H9 (cell line): ENCODE measurements at regions not wholly inside any gene's neighbourhood (a gene's known extent, or its start where the extent isn't known, plus 50 kb on each side); places are given as distances from the start of the nearest gene placed in this dataset.

Experiments used
- DNase-seq: peaks from one replicate; pipeline ENCODE4 v3.0.0-alpha.2; 2017
- H2AFZ ChIP-seq: one replicate; pipeline ENCODE4 v1.6.1; 2013; ENCODE audit warnings: mild to moderate bottlenecking, low read length, control low read depth, moderate library complexity
- H2AK5ac ChIP-seq: 2 replicates; pipeline ENCODE4 v1.6.1; 2013; ENCODE audit warnings: low read length, control low read depth, mixed read lengths; ENCODE audit not compliant: insufficient read length
- H2BK120ac ChIP-seq: one replicate; pipeline ENCODE4 v1.6.1; 2013; ENCODE audit warnings: low read depth, mild to moderate bottlenecking, low read length, control low read depth, inconsistent platforms; ENCODE audit not compliant: poor library complexity, severe bottlenecking
- H2BK12ac ChIP-seq: 2 replicates; pipeline ENCODE4 v1.6.1; 2013; ENCODE audit warnings: low read length, control low read depth, mixed read lengths, low read depth; ENCODE audit not compliant: insufficient read length
- H2BK15ac ChIP-seq: 2 replicates; pipeline ENCODE4 v1.6.1; 2013; ENCODE audit warnings: low read depth, low read length, control low read depth
- H2BK20ac ChIP-seq: one replicate; pipeline ENCODE4 v1.6.1; 2013; ENCODE audit warnings: low read depth, mild to moderate bottlenecking, low read length, control low read depth, inconsistent platforms; ENCODE audit not compliant: poor library complexity, severe bottlenecking
- H2BK5ac ChIP-seq: 2 replicates; pipeline ENCODE4 v1.6.1; 2013; ENCODE audit warnings: low read length, control low read depth, mixed read lengths; ENCODE audit not compliant: insufficient read length
- H3K14ac ChIP-seq: 2 replicates; pipeline ENCODE4 v1.6.1; 2013; ENCODE audit warnings: low read length, control low read depth; ENCODE audit not compliant: insufficient read depth
- H3K18ac ChIP-seq: 2 replicates; pipeline ENCODE4 v1.6.1; 2013; ENCODE audit warnings: low read depth, mild to moderate bottlenecking, mixed read lengths, low read length, control low read depth; ENCODE audit not compliant: insufficient read length
- H3K23ac ChIP-seq: 2 replicates; pipeline ENCODE4 v1.6.1; 2013; ENCODE audit warnings: low read length, control low read depth, mixed read lengths, low read depth; ENCODE audit not compliant: insufficient read length
- H3K23me2 ChIP-seq: 2 replicates; pipeline ENCODE4 v1.6.1; 2013; ENCODE audit warnings: low read depth, mild to moderate bottlenecking, mixed read lengths, low read length, control low read depth; ENCODE audit not compliant: insufficient read length, poor library complexity, severe bottlenecking
- H3K27ac ChIP-seq: 2 replicates; pipeline ENCODE4 v1.5.1; 2013; ENCODE audit warnings: low read length, control low read depth, mixed read lengths, low read depth; ENCODE audit not compliant: insufficient read length
- H3K27me3 ChIP-seq: 2 replicates; pipeline ENCODE4 v1.6.1; 2013; ENCODE audit warnings: low read length, control low read depth, inconsistent platforms; ENCODE audit not compliant: insufficient read depth
- H3K4ac ChIP-seq: 2 replicates; pipeline ENCODE4 v1.6.1; 2013; ENCODE audit warnings: low read depth, mild to moderate bottlenecking, control low read depth, inconsistent platforms, low read length, moderate library complexity
- H3K4me1 ChIP-seq: 2 replicates; pipeline ENCODE4 v1.6.1; 2013; ENCODE audit warnings: low read length, control low read depth, inconsistent platforms; ENCODE audit not compliant: insufficient read depth
- H3K4me2 ChIP-seq: 2 replicates; pipeline ENCODE4 v1.6.1; 2013; ENCODE audit warnings: low read length, control low read depth, mixed read lengths; ENCODE audit not compliant: insufficient read length, insufficient read depth
- H3K56ac ChIP-seq: 2 replicates; pipeline ENCODE4 v1.6.1; 2013; ENCODE audit warnings: low read depth, mild to moderate bottlenecking, mixed read lengths, low read length, control low read depth; ENCODE audit not compliant: insufficient read length
- H3K79me1 ChIP-seq: 2 replicates; pipeline ENCODE4 v1.6.1; 2013; ENCODE audit warnings: low read depth, mild to moderate bottlenecking, moderate library complexity, low read length, control low read depth, inconsistent platforms; ENCODE audit not compliant: insufficient read depth, poor library complexity, severe bottlenecking
- H3K79me2 ChIP-seq: 2 replicates; pipeline ENCODE4 v1.6.1; 2013; ENCODE audit warnings: low read length, control low read depth, inconsistent platforms; ENCODE audit not compliant: insufficient read depth
- H3K9ac ChIP-seq: 2 replicates; pipeline ENCODE4 v1.6.1; 2013; ENCODE audit warnings: low read length, control low read depth, mixed read lengths; ENCODE audit not compliant: insufficient read length; ENCODE audit errors: extremely low read depth
- H3K9me3 ChIP-seq: one replicate; pipeline ENCODE4 v1.6.1; 2013; ENCODE audit warnings: low read depth, low read length, inconsistent platforms; ENCODE audit not compliant: control insufficient read depth
- H3T11ph ChIP-seq: one replicate; pipeline ENCODE4 v1.6.1; 2013; ENCODE audit warnings: mild to moderate bottlenecking, low read length, control low read depth, inconsistent platforms
- H4K20me1 ChIP-seq: one replicate; pipeline ENCODE4 v1.6.1; 2013; ENCODE audit not compliant: control insufficient read depth, insufficient read length, insufficient read depth
- H4K5ac ChIP-seq: 2 replicates; pipeline ENCODE4 v1.6.1; 2013; ENCODE audit warnings: low read depth, mild to moderate bottlenecking, mixed read lengths, low read length, control low read depth; ENCODE audit not compliant: insufficient read length
- H4K8ac ChIP-seq: replicated peaks from 2 replicates; pipeline ENCODE4 v1.6.1; 2013; ENCODE audit warnings: low read length, control low read depth, mixed read lengths, low read depth; ENCODE audit not compliant: insufficient read length
- H4K91ac ChIP-seq: 2 replicates; pipeline ENCODE4 v1.6.1; 2013; ENCODE audit warnings: low read depth, mild to moderate bottlenecking, moderate library complexity, mixed read lengths, low read length, control low read depth; ENCODE audit not compliant: insufficient read length
- H3K27ac Mint-ChIP-seq, 3 experiments: 2 replicates in 2 of 3; 3 replicates in 1 of 3; pipeline ENCODE4 v1.8.0; 2020 to 2021; ENCODE audit warnings: mixed read lengths in 3 of 3, mild to moderate bottlenecking in 1 of 3, moderate library complexity in 1 of 3
- H3K27me3 Mint-ChIP-seq: 2 replicates; pipeline ENCODE4 v1.8.0; 2021; ENCODE audit warnings: low read depth, mild to moderate bottlenecking, moderate library complexity, mixed read lengths
- H3K36me3 Mint-ChIP-seq, 3 experiments: 2 replicates in 2 of 3; 3 replicates in 1 of 3; pipeline ENCODE4 v1.8.0; 2020 to 2021; ENCODE audit warnings: low read depth in 3 of 3, mixed read lengths in 3 of 3; ENCODE audit not compliant: insufficient read depth in 1 of 3
- H3K4me1 Mint-ChIP-seq, 2 experiments: 2 replicates each; pipeline ENCODE4 v1.8.0; 2020; ENCODE audit warnings: mixed read lengths in 2 of 2
- H3K4me3 Mint-ChIP-seq, 2 experiments: 2 replicates in 1 of 2; 3 replicates in 1 of 2; pipeline ENCODE4 v1.8.0; 2020 to 2021; ENCODE audit warnings: mild to moderate bottlenecking in 2 of 2, mixed read lengths in 2 of 2, moderate library complexity in 1 of 2
- H3K9me3 Mint-ChIP-seq, 2 experiments: 2 replicates in 1 of 2; 3 replicates in 1 of 2; pipeline ENCODE4 v1.8.0; 2020; ENCODE audit warnings: mild to moderate bottlenecking in 2 of 2, mixed read lengths in 2 of 2, moderate library complexity in 1 of 2
- CTCF ChIP-seq: fragments of 200-600 bp; sonication (generic); conservative IDR thresholded peaks from 3 replicates; pipeline ENCODE4 v1.8.0; 2021; ENCODE audit warnings: antibody characterized with exemption, mild to moderate bottlenecking
- WGBS: extraction: QIAGEN DNeasy Blood & Tissue Kit; methylation state at CpG from one replicate; pipeline ENCODE4 v1.1.7; 2013; ENCODE audit warnings: missing lambda C conversion rate, low lambda C conversion rate, mixed read lengths; ENCODE audit not compliant: insufficient read length; ENCODE audit errors: extremely low coverage; 5-methylcytosine and 5-hydroxymethylcytosine counted together

DNA sequence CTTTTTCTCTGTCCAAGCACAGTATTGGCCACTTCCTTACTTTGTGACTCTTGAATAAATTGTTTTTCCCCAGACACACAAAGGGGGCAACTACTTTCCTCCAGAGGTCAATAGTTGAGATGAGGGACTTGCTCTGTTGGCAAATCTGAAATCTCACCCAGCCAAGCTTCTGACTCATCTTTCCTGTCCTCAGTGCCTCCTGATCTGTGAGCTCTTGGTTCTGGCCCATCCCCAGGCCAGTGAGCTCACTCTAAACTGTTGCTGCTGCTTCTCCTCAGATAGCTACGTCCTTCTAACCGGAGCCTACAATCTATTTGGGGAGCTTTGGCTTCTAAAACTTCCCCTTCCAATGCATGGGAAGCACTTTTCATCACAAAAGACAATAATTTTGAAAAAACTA is 50.0 kb upstream of the NMD3 start:
- no peaks in the 10 kb centered on the region for H3K36me3 Mint-ChIP-seq
- no peaks in the 10 kb centered on the region for H3K27me3 Mint-ChIP-seq
- H3K18ac ChIP-seq = no peak overlapping the region
- H3K27me3 ChIP-seq = no peaks in the 10 kb centered on the region
- H3K56ac ChIP-seq = no peak overlapping the region
- no peak for TF ChIP-seq CTCF
- H3K4ac ChIP-seq = no peak overlapping the region
- H4K8ac ChIP-seq = no peak overlapping the region
- H3K9ac ChIP-seq = no peak overlapping the region
- H3K79me2 ChIP-seq = no peaks in the 10 kb centered on the region
- H3K9me3 ChIP-seq = no peaks in the 10 kb centered on the region
- no peaks in the 10 kb centered on the region for H3K23me2 ChIP-seq
- peak overlapping the region in 1 of 3 experiments; percentile 32; a peak in 2 of 7 replicates for H3K27ac Mint-ChIP-seq
- H2AFZ ChIP-seq = no peak overlapping the region
- H2BK15ac ChIP-seq = no peak overlapping the region
- no peak overlapping the region for H4K91ac ChIP-seq
- no peak overlapping the region for H3K27ac ChIP-seq
- no peak overlapping the region for H3K4me2 ChIP-seq
- no peak for DNase-seq
- no peaks in the 10 kb centered on the region for H3K4me1 ChIP-seq
- H2BK120ac ChIP-seq = no peak overlapping the region
- no peaks in the 10 kb centered on the region for H3K4me1 Mint-ChIP-seq
- no peak overlapping the region for H3K14ac ChIP-seq
- no peaks in the 10 kb centered on the region for H4K20me1 ChIP-seq
- H3K23ac ChIP-seq = no peak overlapping the region
- no CpG with 5 or more reads among the region's 2 CpGs for WGBS
- no peak overlapping the region for H4K5ac ChIP-seq
- H3K9me3 Mint-ChIP-seq = peaks cover 0 to 5% of the 10 kb centered on the region in 2 experiments; a peak in 1 of 5 replicates
- H2BK12ac ChIP-seq = no peak overlapping the region
- no peak overlapping the region for H2AK5ac ChIP-seq
- H2BK5ac ChIP-seq = no peak overlapping the region
- H3K79me1 ChIP-seq = no peaks in the 10 kb centered on the region
- H3T11ph ChIP-seq = no peak overlapping the region
- no peak overlapping the region for H2BK20ac ChIP-seq
- no peak overlapping the region for H3K4me3 Mint-ChIP-seq
